Mesendoderm (in vitro differentiated cells): ENCODE measurements at regions not wholly inside any gene's neighbourhood (a gene's known extent, or its start where the extent isn't known, plus 50 kb on each side); places are given as distances from the start of the nearest gene placed in this dataset.

Experiments used
- DNase-seq: peaks from one replicate; pipeline ENCODE4 v3.0.0; 2013
- H2AK5ac ChIP-seq: 2 replicates; pipeline ENCODE4 v1.6.1; 2013; ENCODE audit warnings: low read length, inconsistent platforms
- H2BK120ac ChIP-seq: 2 replicates; pipeline ENCODE4 v1.6.1; 2013; ENCODE audit warnings: low read depth, mild to moderate bottlenecking, low read length, moderate library complexity, mixed read lengths
- H2BK15ac ChIP-seq: replicated peaks from 2 replicates; pipeline ENCODE4 v1.6.1; 2013; ENCODE audit warnings: low read depth, mild to moderate bottlenecking, moderate library complexity
- H2BK5ac ChIP-seq: 2 replicates; pipeline ENCODE4 v1.6.1; 2013; ENCODE audit warnings: low read length, inconsistent platforms
- H3K18ac ChIP-seq: 2 replicates; pipeline ENCODE4 v1.6.1; 2013; ENCODE audit warnings: mild to moderate bottlenecking, low read length, mixed read lengths
- H3K23ac ChIP-seq: one replicate; pipeline ENCODE4 v1.6.1; 2013; ENCODE audit warnings: low read length
- H3K27ac ChIP-seq: 2 replicates; pipeline ENCODE4 v1.5.1; 2013; ENCODE audit warnings: low read depth, mild to moderate bottlenecking, inconsistent platforms, low read length, moderate library complexity
- H3K27me3 ChIP-seq: 2 replicates; pipeline ENCODE4 v1.6.1; 2013; ENCODE audit warnings: low read length, control low read depth, mild to moderate bottlenecking, inconsistent platforms; ENCODE audit not compliant: insufficient read depth, poor library complexity
- H3K36me3 ChIP-seq: 2 replicates; pipeline ENCODE4 v1.6.1; 2013; ENCODE audit warnings: low read length, inconsistent platforms; ENCODE audit not compliant: control insufficient read depth, insufficient read depth
- H3K4ac ChIP-seq: one replicate; pipeline ENCODE4 v1.6.1; 2013; ENCODE audit warnings: low read depth, mild to moderate bottlenecking, low read length, moderate library complexity
- H3K4me1 ChIP-seq: 2 replicates; pipeline ENCODE4 v1.6.1; 2013; ENCODE audit warnings: low read depth, low read length, inconsistent platforms; ENCODE audit not compliant: control insufficient read depth
- H3K4me2 ChIP-seq: 2 replicates; pipeline ENCODE4 v1.6.1; 2013; ENCODE audit warnings: low read length
- H3K4me3 ChIP-seq: 2 replicates; pipeline ENCODE4 v1.5.1; 2013; ENCODE audit warnings: mild to moderate bottlenecking, low read length
- H3K56ac ChIP-seq: one replicate; pipeline ENCODE4 v1.6.1; 2013; ENCODE audit warnings: low read length
- H3K79me1 ChIP-seq: 2 replicates; pipeline ENCODE4 v1.6.1; 2013; ENCODE audit warnings: low read length, inconsistent platforms
- H3K79me2 ChIP-seq: 2 replicates; pipeline ENCODE4 v1.6.1; 2013; ENCODE audit warnings: mild to moderate bottlenecking, low read length; ENCODE audit not compliant: control insufficient read depth, insufficient read depth
- H3K9ac ChIP-seq: 2 replicates; pipeline ENCODE4 v1.6.1; 2013; ENCODE audit warnings: low read length, inconsistent platforms
- H4K5ac ChIP-seq: one replicate; pipeline ENCODE4 v1.6.1; 2013; ENCODE audit warnings: low read length
- H4K8ac ChIP-seq: one replicate; pipeline ENCODE4 v1.6.1; 2013; ENCODE audit warnings: low read depth, mild to moderate bottlenecking, control low read depth, low read length, moderate library complexity
- WGBS: extraction: QIAGEN DNeasy Blood & Tissue Kit; methylation state at CpG from one replicate; pipeline ENCODE4 v1.1.7; 2013; ENCODE audit warnings: low lambda C conversion rate, missing lambda C conversion rate; ENCODE audit not compliant: insufficient coverage; ENCODE audit errors: extremely low coverage; 5-methylcytosine and 5-hydroxymethylcytosine counted together

DNA sequence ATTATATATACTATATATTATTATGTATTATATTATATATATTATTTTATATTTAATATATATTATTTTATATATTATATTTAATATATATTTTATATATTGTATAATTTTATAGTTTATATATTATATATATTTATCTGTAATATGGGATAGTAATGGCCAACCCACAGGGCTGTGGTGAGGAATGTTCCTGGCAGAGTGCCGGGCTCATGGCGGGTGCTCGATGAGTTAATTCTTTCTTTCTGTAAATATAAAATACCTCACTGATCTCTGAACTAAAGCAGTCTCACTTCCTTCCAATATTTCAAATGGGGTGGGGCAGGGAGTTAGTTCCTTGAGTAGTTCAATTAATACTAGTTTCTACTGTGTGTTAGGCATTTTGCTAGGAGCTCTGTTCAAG lies 389.4 kb downstream of the TSN start:
- no peak overlapping the region for H2BK5ac ChIP-seq
- WGBS: no CpG with 5 or more reads among the region's 3 CpGs
- H2AK5ac ChIP-seq: no peak overlapping the region
- H2BK15ac ChIP-seq: no peak overlapping the region
- no peak for DNase-seq
- H3K4ac ChIP-seq: no peak overlapping the region
- no peak overlapping the region for H2BK120ac ChIP-seq
- H3K4me1 ChIP-seq: no peaks in the 10 kb centered on the region
- H3K27me3 ChIP-seq: no peaks in the 10 kb centered on the region
- no peaks in the 10 kb centered on the region for H3K79me2 ChIP-seq
- H3K27ac ChIP-seq: no peak overlapping the region
- H3K79me1 ChIP-seq: no peaks in the 10 kb centered on the region
- no peak overlapping the region for H3K18ac ChIP-seq
- no peaks in the 10 kb centered on the region for H3K36me3 ChIP-seq
- H4K8ac ChIP-seq: no peak overlapping the region
- no peak overlapping the region for H3K23ac ChIP-seq
- no peak overlapping the region for H3K4me3 ChIP-seq
- H3K9ac ChIP-seq: no peak overlapping the region
- H4K5ac ChIP-seq: no peak overlapping the region
- no peak overlapping the region for H3K56ac ChIP-seq
- H3K4me2 ChIP-seq: no peak overlapping the region

DNA sequence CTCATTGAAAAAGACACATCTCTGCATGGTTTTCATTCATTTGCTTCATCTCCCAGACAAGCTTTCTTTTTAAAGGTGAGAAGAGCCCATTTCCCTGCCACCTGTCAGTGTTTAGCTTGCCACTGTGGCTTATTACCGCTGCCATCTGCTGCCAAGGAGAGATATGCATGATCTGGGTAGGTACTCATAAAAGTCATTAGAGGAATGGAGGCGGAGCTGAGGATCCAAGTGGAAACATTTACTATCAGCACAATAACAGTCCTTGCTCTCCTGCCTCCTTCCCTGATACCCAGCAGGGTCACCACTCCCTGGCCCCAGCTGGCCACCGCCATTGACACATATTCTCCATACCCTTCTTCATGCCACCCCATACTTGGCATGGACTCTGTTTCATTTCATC lies 390.4 kb downstream of the TSN start:
- H3K27ac ChIP-seq: no peak overlapping the region
- H2BK5ac ChIP-seq: no peak overlapping the region
- no peak overlapping the region for H3K56ac ChIP-seq
- no peak overlapping the region for H3K9ac ChIP-seq
- H3K23ac ChIP-seq: no peak overlapping the region
- no peak overlapping the region for H2BK15ac ChIP-seq
- no peak overlapping the region for H3K4me2 ChIP-seq
- H3K4ac ChIP-seq: no peak overlapping the region
- H3K4me3 ChIP-seq: no peak overlapping the region
- H3K79me2 ChIP-seq: no peaks in the 10 kb centered on the region
- H3K79me1 ChIP-seq: no peaks in the 10 kb centered on the region
- no peak overlapping the region for H4K5ac ChIP-seq
- H3K4me1 ChIP-seq: no peaks in the 10 kb centered on the region
- H4K8ac ChIP-seq: no peak overlapping the region
- no peak for DNase-seq
- H2BK120ac ChIP-seq: no peak overlapping the region
- WGBS: no CpG with 5 or more reads among the region's 3 CpGs
- H3K18ac ChIP-seq: no peak overlapping the region
- H3K36me3 ChIP-seq: no peaks in the 10 kb centered on the region
- no peak overlapping the region for H2AK5ac ChIP-seq
- no peaks in the 10 kb centered on the region for H3K27me3 ChIP-seq

DNA sequence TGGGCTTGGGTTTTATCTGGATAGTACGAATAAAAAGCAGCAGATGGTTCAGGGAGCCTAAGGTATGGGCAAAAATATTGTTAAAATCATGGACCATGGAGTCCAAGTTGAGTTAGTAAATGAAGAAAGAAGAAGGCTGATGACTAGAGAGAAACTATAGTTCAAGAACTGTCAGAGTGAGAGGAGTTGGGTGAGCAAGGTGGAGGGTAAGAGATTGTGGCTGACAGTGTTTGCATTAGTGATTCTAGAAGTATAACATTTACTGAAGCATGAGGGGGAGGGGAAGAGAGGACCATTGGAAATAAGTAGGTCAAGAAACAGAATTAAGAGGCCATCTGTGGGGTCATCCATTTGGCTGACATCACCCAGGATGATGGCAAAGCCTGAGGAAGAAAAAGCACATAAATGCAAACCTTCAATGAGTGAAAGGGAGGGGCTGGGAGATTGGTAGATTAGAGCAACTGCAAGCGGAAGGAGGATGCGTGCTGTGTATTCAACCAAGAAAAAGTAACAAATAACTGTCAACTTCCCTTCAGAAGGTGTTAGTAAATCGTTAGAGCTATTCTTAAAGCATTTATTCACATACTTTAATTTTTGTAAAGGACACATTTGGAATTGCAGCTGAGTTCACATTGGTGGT lies 392.8 kb downstream of the TSN start:
- H3K4me2 ChIP-seq: no peak overlapping the region
- no peaks in the 10 kb centered on the region for H3K79me1 ChIP-seq
- no peak overlapping the region for H3K9ac ChIP-seq
- no CpG with 5 or more reads among the region's 4 CpGs for WGBS
- no peak overlapping the region for H2BK120ac ChIP-seq
- no peak overlapping the region for H3K18ac ChIP-seq
- H3K4me3 ChIP-seq: no peak overlapping the region
- no peak overlapping the region for H4K5ac ChIP-seq
- H2AK5ac ChIP-seq: no peak overlapping the region
- H2BK15ac ChIP-seq: no peak overlapping the region
- H3K27ac ChIP-seq: no peak overlapping the region
- no peak overlapping the region for H2BK5ac ChIP-seq
- H3K23ac ChIP-seq: no peak overlapping the region
- H3K27me3 ChIP-seq: no peaks in the 10 kb centered on the region
- no peaks in the 10 kb centered on the region for H3K4me1 ChIP-seq
- no peaks in the 10 kb centered on the region for H3K79me2 ChIP-seq
- no peaks in the 10 kb centered on the region for H3K36me3 ChIP-seq
- H3K56ac ChIP-seq: no peak overlapping the region
- H3K4ac ChIP-seq: no peak overlapping the region
- no peak for DNase-seq
- no peak overlapping the region for H4K8ac ChIP-seq

DNA sequence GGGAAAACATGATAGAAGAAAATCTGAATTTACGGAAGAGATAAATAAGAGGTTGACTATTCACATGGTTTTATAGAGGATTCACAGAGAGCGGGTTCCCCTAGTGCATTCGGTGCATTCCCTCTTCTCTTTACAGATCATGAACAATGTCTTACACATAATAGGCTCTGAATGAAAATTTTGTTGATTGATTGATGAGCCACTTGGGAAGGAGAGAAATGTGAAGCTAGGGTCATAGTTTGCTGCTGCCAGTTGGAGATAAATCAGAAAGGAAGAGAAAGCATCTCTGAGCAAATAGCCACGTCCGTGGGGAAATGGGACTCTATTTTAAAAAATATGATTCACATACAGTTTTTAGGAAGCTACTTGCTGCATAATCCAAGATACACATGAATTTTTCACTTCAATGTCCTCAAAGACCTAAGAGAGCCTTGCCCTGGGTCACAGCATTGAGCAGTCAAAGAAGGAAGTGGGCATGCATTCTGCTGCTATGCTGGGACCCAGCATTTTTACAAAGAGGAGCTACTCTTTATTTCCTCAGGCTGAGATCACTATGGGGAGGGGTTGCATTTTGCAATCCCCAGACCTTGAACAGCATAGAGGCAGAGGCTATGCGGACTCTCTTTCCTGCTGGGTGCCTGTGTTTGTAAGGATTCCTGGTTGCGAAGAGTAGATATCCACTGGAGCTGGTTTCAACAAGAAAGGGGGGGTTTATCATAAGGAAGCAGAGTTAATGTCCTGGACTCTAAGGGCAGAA lies 395.3 kb downstream of the TSN start:
- Histone ChIP-seq H3K4me1 (no peaks in the 10 kb centered on the region), H3K79me2 (no peaks in the 10 kb centered on the region), H3K27ac (no peak overlapping the region), H3K79me1 (no peaks in the 10 kb centered on the region), H2BK5ac (no peak overlapping the region), H3K18ac (no peak overlapping the region), H3K4me2 (no peak overlapping the region), H3K56ac (no peak overlapping the region), H3K36me3 (no peaks in the 10 kb centered on the region), H3K9ac (no peak overlapping the region), H2AK5ac (no peak overlapping the region), H2BK15ac (no peak overlapping the region), H3K4me3 (no peak overlapping the region), H4K8ac (no peak overlapping the region), H3K23ac (no peak overlapping the region), H2BK120ac (no peak overlapping the region), H3K27me3 (no peaks in the 10 kb centered on the region), H4K5ac (no peak overlapping the region), H3K4ac (no peak overlapping the region)
- no CpG with 5 or more reads among the region's 7 CpGs for WGBS
- DNase-seq: no peak

DNA sequence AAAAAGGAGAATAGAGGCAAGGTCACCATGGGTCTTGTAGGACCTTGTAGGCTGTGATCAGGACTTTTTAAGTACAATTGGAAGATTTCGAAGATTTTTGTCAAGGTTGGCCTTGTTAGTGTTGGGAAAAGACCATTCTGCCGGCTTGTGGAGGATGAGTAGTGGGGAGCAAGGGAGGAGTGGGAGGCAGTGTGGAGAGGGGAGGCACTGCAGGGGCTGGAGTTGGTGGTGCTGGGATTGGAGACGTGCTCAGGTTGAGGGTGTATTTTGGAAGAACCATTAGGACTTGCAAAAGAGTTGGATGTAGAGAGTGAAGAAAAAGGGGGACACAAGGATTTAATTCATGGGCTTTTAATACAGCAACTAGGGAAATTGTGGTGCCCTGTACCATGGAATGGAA lies 397.1 kb downstream of the TSN start:
- Histone ChIP-seq H2BK5ac (no peak overlapping the region), H3K36me3 (no peaks in the 10 kb centered on the region), H3K27me3 (no peaks in the 10 kb centered on the region), H4K5ac (no peak overlapping the region), H3K4me2 (no peak overlapping the region), H3K18ac (no peak overlapping the region), H3K9ac (no peak overlapping the region), H2BK15ac (no peak overlapping the region), H3K4me3 (no peak overlapping the region), H3K56ac (no peak overlapping the region), H2AK5ac (no peak overlapping the region), H3K79me1 (no peaks in the 10 kb centered on the region), H3K23ac (no peak overlapping the region), H3K27ac (no peak overlapping the region), H3K4me1 (no peaks in the 10 kb centered on the region), H3K4ac (no peak overlapping the region), H2BK120ac (no peak overlapping the region), H4K8ac (no peak overlapping the region), H3K79me2 (no peaks in the 10 kb centered on the region)
- WGBS: no CpG with 5 or more reads among the region's 3 CpGs
- DNase-seq: no peak
